GM21786 (cell line): ENCODE measurements at regions not wholly inside any gene's neighbourhood (a gene's known extent, or its start where the extent isn't known, plus 50 kb on each side); places are given as distances from the start of the nearest gene placed in this dataset.

Source experiments
- ATAC-seq: cut with Tn5 transposase; IDR thresholded peaks from one replicate; pipeline ENCODE4 v1.9.1; 2021; ENCODE audit not compliant: unreplicated experiment

GRCh38 chr18:68035774-68036522 is 519.4 kb upstream of the DSEL start:
- no peak for ATAC-seq

- ATAC-seq, result no peak
Measured at GRCh38 chr18:68034296-68034695, 517.8 kb upstream of the DSEL start.

GRCh38 chr18:68033466-68033865 is 516.9 kb upstream of the DSEL start:
- ATAC-seq, result no peak

GRCh38 chr18:68024716-68025115 is 508.2 kb upstream of the DSEL start:
- no peak for ATAC-seq

- ATAC-seq, result no peak
Measured at GRCh38 chr18:68017385-68017784, 500.9 kb upstream of the DSEL start.

GRCh38 chr18:67997496-67997895 is 481.0 kb upstream of the DSEL start:
- no peak for ATAC-seq

- ATAC-seq, result no peak
Measured at GRCh38 chr18:67995769-67996168, 479.2 kb upstream of the DSEL start.

GRCh38 chr18:67980241-67980640 is 463.7 kb upstream of the DSEL start:
- no peak for ATAC-seq

GRCh38 chr18:67977067-67977616 is 460.6 kb upstream of the DSEL start:
- ATAC-seq, result no peak

- no peak for ATAC-seq
Measured at GRCh38 chr18:67973916-67974315, 457.4 kb upstream of the DSEL start.

- no peak for ATAC-seq
Measured at GRCh38 chr18:67969458-67969857, 452.9 kb upstream of the DSEL start.

GRCh38 chr18:67966224-67966623 is 449.7 kb upstream of the DSEL start:
- no peak for ATAC-seq

- ATAC-seq, result no peak
Measured at GRCh38 chr18:67964462-67964861, 447.9 kb upstream of the DSEL start.

- ATAC-seq, result no peak
Measured at GRCh38 chr18:67961701-67962440, 445.4 kb upstream of the DSEL start.

- no peak for ATAC-seq
Measured at GRCh38 chr18:67957684-67958083, 441.2 kb upstream of the DSEL start.

GRCh38 chr18:67954594-67954993 is 438.1 kb upstream of the DSEL start:
- no peak for ATAC-seq

GRCh38 chr18:67951137-67951536 is 434.6 kb upstream of the DSEL start:
- no peak for ATAC-seq

GRCh38 chr18:67938660-67939059 is 422.1 kb upstream of the DSEL start:
- ATAC-seq, result no peak

GRCh38 chr18:67935638-67936037 is 419.1 kb upstream of the DSEL start:
- ATAC-seq, result no peak

GRCh38 chr18:67933271-67933670 is 416.8 kb upstream of the DSEL start:
- no peak for ATAC-seq

- ATAC-seq, result no peak
Measured at GRCh38 chr18:67932271-67932670, 415.8 kb upstream of the DSEL start.
